ENCODE measurements at regions not wholly inside any gene's neighbourhood (a gene's known extent, or its start where the extent isn't known, plus 50 kb on each side); places are given as distances from the start of the nearest gene placed in this dataset.

DNA sequence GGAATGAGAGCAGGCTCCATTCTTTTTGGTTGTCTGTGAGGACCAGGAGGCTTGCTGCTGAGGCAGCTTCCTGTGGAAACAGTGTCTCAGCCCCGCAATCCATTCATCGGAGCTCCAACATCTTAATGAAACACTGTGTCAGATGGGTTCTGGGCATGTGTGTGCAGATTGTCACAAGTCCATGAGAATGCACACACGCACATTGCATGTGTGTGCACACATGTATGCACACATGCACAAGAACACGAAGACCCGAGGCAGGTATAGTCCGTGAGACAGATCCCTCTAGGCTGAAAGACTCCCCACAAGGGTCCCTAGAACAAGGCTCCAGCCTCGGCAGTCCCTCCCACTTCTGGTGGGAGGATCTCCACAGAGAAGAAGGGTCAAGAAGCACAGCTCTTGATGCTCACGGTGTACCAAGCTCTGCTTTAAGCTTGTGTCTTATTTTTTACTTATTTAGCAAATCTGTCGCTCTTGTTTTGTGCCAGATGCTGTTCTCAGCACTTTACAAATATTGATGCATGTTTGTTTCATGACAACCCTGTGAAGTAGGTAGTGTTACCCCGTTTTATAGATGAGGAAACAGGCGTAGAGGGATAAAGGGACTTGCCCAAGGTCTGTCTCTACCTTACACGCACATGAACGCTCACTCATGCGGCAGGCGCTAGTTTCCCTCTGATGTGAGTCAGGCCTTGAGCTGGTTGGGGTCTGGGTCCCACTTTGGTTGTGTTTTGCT lies 213.1 kb downstream of the SEC14L1 start:
- Histone ChIP-seq H3K9me3 (no peaks in the 10 kb centered on the region), H3K27me3 (no peaks in the 10 kb centered on the region), H3K4me1 (peaks cover 18 to 37% (median 32%) of the 10 kb centered on the region in 4 donors), H3K36me3 (no peaks in the 10 kb centered on the region), H3K4me3 (no peak overlapping the region), H3K27ac (peak overlapping the region; percentile 61 to 76 (median 69))
- DNase-seq: no peak
- 79 to 89% methylated on average over 7 to 15 of the region's 15 CpGs for WGBS, 2 donors (ENCODE audit: low coverage in 1 of 2)
- in situ Hi-C loops (cut with MboI; ENCODE audit: low pct_ligation_motif_present in 1 of 4, low pct_unique_long_range_greater_than_20kb in 1 of 4, low sequenced_read_pairs in 3 of 4) (no loop called here), intact Hi-C loops (cut with DNase I; ENCODE audit: low total_unique reads) (no loop called here)
- TF ChIP-seq, protein P1, sequence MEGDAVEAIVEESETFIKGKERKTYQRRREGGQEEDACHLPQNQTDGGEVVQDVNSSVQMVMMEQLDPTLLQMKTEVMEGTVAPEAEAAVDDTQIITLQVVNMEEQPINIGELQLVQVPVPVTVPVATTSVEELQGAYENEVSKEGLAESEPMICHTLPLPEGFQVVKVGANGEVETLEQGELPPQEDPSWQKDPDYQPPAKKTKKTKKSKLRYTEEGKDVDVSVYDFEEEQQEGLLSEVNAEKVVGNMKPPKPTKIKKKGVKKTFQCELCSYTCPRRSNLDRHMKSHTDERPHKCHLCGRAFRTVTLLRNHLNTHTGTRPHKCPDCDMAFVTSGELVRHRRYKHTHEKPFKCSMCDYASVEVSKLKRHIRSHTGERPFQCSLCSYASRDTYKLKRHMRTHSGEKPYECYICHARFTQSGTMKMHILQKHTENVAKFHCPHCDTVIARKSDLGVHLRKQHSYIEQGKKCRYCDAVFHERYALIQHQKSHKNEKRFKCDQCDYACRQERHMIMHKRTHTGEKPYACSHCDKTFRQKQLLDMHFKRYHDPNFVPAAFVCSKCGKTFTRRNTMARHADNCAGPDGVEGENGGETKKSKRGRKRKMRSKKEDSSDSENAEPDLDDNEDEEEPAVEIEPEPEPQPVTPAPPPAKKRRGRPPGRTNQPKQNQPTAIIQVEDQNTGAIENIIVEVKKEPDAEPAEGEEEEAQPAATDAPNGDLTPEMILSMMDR (IDR thresholded peaks at IDR 0.05): no peak
- no peak for TF ChIP-seq EP300 (IDR thresholded peaks at IDR 0.05; ENCODE audit: low read depth)
- TF ChIP-seq POLR2AphosphoS5 (IDR thresholded peaks at IDR 0.05): no peak
- no peak for TF ChIP-seq POLR2A (IDR thresholded peaks at IDR 0.05)

DNA sequence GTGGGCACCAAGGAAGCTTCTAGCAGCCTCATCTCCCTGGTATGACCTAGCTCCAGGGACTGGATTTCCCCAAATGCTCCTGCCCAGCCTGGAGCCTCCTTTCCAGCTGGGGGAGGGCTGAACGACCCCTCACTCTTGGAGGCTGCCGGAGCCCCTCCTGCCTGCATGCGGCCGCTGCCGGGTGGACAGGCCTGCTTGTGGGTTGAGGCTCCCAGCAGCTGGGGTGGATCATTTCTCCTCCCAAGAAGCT lies 213.6 kb downstream of the SEC14L1 start:
- Histone ChIP-seq H3K27me3 (no peaks in the 10 kb centered on the region), H3K4me1 (peaks cover 18 to 37% (median 32%) of the 10 kb centered on the region in 4 donors), H3K9me3 (no peaks in the 10 kb centered on the region), H3K4me3 (no peak overlapping the region), H3K27ac (peak overlapping the region; percentile 61 to 76 (median 69)), H3K36me3 (no peaks in the 10 kb centered on the region)
- in situ Hi-C loops (cut with MboI; ENCODE audit: low pct_ligation_motif_present in 1 of 4, low pct_unique_long_range_greater_than_20kb in 1 of 4, low sequenced_read_pairs in 3 of 4) (no loop called here), intact Hi-C loops (cut with DNase I; ENCODE audit: low total_unique reads) (no loop called here)
- no peak for DNase-seq
- no peak for TF ChIP-seq EP300 (IDR thresholded peaks at IDR 0.05; ENCODE audit: low read depth)
- TF ChIP-seq POLR2A (IDR thresholded peaks at IDR 0.05): no peak
- TF ChIP-seq, protein P1 (IDR thresholded peaks at IDR 0.05): no peak
- no peak for TF ChIP-seq POLR2AphosphoS5 (IDR thresholded peaks at IDR 0.05)
- WGBS, 2 donors (ENCODE audit: low coverage in 1 of 2): 71% methylated on average over 5 of the region's 5 CpGs; no CpG with 5 or more reads in 1 of the 2 donors

DNA sequence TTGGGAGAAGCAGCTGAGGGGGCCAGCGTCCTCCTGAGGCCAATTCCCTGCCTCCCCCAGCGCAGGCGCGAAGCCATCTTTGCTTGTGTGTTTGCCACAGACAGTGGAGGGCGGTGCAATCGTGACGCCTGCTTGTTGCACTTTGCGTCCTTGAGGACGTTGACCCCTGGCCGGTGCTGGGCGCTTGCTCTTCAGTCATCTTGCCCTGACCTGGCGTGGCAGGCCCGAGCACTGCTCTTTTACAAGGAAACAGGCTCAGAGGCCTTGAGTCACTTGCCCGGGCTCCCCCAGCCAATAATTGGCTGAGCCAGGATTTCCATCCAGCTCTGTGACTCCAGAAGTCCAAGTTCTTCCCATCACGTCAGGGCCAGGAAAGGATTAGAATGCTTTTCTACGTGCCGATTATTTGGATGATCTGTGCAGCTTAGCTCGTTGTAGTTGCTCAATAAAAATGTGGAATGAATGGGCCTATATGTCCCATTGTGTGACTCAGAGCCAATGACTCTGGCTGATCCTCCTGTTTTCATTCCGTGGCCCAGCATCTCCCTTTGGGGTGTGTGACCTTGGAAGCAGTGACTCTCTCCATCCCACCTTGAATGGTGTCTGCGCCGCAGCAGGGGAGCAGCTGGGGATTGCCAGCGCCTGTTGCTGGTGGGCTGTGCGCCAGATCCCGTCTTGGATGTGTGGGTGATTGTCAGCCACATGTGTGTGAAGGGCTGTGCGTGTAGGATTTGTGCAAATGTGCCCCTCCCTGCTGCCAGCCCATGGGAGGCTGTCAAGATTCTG lies 214.1 kb downstream of the SEC14L1 start:
- TF ChIP-seq EP300 (IDR thresholded peaks at IDR 0.05; ENCODE audit: low read depth): no peak
- TF ChIP-seq POLR2AphosphoS5 (IDR thresholded peaks at IDR 0.05): peak in 1 of 3 donors; percentile 47
- TF ChIP-seq, protein P1 (IDR thresholded peaks at IDR 0.05): no peak

DNA sequence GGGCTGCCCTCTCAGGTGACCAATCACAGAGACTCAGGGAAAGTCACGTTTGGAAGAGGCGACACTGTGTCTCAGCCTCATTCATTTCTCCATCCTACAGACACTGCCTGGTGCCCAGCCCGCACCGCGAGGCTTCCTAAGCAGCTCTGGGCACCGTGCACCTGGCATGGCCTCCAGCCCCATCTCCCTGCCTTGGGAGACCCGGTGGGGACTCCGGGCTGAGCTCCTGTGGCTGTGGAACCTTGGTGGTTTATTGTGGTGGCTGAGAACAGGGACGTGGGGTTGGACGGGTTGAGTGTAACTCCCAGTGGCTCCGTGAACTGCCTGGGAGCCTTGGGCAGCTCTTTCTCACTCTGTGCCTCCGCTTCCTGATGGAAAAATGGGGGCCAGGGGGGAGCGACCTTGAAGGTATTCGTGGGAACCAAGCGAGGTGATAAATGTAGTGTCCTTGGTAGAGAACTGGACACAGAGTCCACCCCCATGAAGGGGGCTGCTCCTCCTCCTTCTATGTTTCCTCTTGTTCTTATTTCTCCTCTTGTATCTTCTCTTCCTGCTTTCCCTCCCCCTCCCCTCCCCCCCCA lies 215.4 kb downstream of the SEC14L1 start:
- Histone ChIP-seq H3K36me3 (no peaks in the 10 kb centered on the region), H3K4me3 (no peak overlapping the region), H3K4me1 (peaks cover 6 to 19% (median 15%) of the 10 kb centered on the region in 4 donors), H3K27ac (peak overlapping the region; percentile 53 to 80 (median 64)), H3K9me3 (no peaks in the 10 kb centered on the region), H3K27me3 (no peaks in the 10 kb centered on the region)
- in situ Hi-C loops (cut with MboI; ENCODE audit: low pct_ligation_motif_present in 1 of 4, low pct_unique_long_range_greater_than_20kb in 1 of 4, low sequenced_read_pairs in 3 of 4): no loop called here
- 37 to 61% methylated on average over 8 to 12 of the region's 15 CpGs for whole genome bisulfite sequencing, 2 donors (ENCODE audit: low coverage in 1 of 2)
- no peak for DNase-seq
- intact Hi-C loops (cut with DNase I; ENCODE audit: low total_unique reads): no loop called here
- TF ChIP-seq POLR2A (IDR thresholded peaks at IDR 0.05) (no peak), EP300 (IDR thresholded peaks at IDR 0.05; ENCODE audit: low read depth) (no peak), POLR2AphosphoS5 (IDR thresholded peaks at IDR 0.05) (no peak)
- TF ChIP-seq, protein P1 (IDR thresholded peaks at IDR 0.05): no peak

More for the DNA sequence above, 214.1 kb downstream of the SEC14L1 start:
- in situ Hi-C loops (cut with MboI; ENCODE audit: low pct_ligation_motif_present in 1 of 4, low pct_unique_long_range_greater_than_20kb in 1 of 4, low sequenced_read_pairs in 3 of 4) (no loop called here), intact Hi-C loops (cut with DNase I; ENCODE audit: low total_unique reads) (loop anchor here (1.0 kb wide), 1 partner anchor 18 kb away; no protein-coding TSS in a partner anchor)
- WGBS, 2 donors (ENCODE audit: low coverage in 1 of 2): 67% methylated on average over 25 of the region's 25 CpGs; no CpG with 5 or more reads in 1 of the 2 donors
- Histone ChIP-seq H3K9me3 (no peaks in the 10 kb centered on the region), H3K4me3 (no peak overlapping the region), H3K27ac (peak overlapping the region; percentile 61 to 76 (median 69)), H3K36me3 (no peaks in the 10 kb centered on the region), H3K4me1 (peaks cover 18 to 33% (median 26%) of the 10 kb centered on the region in 4 donors), H3K27me3 (no peaks in the 10 kb centered on the region)
- peak; percentile 72 for DNase-seq

All from transverse colon (tissue), 4 donors.